Dermis blood vessel endothelial cell (primary cell): ENCODE measurements at regions not wholly inside any gene's neighbourhood (a gene's known extent, or its start where the extent isn't known, plus 50 kb on each side); places are given as distances from the start of the nearest gene placed in this dataset.

ENCODE experiments used
- DNase-seq: peaks from one replicate; pipeline ENCODE4 v3.0.0; 2010

DNA sequence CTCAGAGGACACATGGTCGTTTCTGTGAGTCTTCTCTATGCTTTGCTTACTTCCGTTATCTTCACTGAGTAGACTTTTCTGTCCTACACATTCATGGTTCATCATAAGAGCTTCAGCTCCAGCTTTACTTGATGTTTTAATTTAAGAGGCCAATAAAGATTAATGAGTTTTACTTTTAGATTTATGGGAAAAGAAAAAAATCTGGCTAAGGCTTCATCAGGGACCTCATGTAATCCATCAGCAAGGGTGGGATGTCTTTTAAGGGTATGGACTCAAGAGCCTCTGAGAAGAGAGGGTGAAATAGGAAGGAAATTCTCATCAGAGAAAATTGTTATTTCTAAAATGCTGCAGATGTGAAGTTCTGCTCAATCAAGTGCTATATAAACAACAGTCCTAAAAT lies 963.0 kb upstream of the RAG2 start:
- no peak for DNase-seq

DNA sequence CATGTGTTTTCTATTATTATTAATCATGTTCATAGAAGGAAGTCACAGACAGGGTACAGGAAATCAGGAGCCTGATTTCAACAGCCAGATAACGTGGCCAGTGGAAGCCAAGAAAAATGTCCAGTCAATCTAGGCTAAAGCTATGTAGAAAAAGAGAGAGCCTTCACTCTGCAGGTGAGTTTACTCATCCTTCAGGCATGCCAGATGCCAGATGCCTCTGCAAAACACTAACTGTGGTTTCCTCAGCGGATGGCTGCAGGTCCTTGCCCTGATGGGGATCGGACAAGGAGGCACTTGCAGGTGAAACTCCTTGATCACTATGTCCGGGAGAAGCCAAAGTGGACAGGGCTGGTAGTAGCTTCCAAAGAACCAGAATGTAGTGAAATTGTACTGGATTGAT lies 962.3 kb upstream of the RAG2 start:
- no peak for DNase-seq

DNA sequence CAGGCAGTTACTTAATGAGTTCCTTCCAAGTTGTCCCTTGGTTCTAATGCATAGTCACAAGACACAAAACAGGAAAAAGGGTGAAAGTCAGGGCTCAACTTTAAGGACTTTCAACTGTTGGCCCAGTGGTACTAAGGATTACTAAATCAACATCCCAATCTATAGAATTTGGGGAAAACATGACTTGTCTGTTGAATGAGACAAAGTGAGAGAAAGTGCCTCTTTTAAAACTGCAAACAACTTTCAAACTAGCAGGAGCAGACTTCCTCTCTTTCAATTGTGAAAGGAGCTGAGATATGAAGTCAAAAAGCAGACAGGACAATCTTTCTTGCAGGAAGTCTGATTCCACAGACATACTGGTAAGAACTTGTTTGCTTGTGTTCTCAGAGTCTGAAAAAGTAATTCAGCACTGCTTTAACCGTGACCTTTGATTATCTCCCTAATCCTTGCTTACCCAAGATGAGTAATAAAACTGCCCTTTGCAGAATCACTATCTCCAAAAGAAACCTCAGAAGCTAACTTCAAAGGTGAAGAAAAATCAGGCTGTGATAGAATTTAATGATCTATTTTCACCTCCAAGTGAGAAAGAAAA lies 960.7 kb upstream of the RAG2 start:
- DNase-seq: no peak

DNA sequence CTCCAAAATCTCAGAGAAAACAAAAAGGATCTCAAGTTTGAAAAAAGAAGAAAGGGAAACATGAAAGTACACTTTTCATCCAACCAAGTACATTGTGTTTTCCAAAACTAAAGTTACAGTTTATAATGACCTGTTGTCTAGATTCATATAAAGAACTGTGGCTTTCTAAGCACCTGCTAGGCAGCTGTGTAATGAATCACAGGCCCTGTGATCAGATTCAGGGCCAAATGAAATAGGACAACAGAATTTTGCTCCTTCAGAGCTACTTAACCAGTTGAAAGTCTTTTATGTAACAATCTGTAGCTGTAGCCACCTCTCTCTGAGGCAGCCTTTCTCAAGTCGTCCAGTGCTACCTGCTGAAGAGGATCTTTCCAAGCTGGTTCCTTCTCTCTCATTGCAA lies 960.0 kb upstream of the RAG2 start:
- no peak for DNase-seq

DNA sequence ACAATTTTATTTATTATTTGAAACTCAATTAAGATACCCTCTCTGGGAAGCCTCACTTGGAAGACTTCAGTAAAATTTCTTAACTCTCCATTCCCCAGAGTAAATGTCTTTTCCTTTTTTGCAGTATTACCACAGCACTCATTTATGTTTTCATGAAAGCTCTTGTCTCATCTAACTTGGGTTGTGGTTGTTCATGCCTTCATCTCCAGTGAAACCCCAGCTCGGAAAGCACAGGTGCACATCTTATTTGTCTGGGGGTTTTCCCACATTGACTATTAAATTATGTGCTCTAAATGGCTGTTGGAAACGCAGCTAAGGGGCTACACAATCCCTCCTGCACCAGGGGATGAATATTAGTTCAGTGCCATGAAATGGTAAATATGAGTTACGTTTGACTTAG lies 954.2 kb upstream of the RAG2 start:
- no peak for DNase-seq

DNA sequence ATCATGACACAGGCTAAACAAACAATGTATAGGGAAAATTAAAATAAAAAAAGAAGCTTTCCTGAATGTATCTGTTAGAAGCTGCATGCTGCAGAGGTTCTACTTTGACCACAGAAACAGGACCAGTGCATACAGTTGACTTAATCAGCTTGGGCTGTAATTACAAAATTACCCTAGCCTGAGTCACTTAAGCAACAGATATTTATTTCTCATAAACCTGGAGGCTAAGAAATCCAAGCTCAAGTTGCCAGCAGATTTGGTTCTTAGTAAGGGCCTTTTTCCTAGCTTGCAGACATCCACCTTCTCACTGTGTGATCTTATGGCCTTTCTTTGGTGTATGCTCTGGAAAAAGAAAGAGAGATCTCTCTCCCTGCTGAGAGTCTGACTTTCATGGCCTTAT lies 946.5 kb upstream of the RAG2 start:
- DNase-seq: no peak

DNA sequence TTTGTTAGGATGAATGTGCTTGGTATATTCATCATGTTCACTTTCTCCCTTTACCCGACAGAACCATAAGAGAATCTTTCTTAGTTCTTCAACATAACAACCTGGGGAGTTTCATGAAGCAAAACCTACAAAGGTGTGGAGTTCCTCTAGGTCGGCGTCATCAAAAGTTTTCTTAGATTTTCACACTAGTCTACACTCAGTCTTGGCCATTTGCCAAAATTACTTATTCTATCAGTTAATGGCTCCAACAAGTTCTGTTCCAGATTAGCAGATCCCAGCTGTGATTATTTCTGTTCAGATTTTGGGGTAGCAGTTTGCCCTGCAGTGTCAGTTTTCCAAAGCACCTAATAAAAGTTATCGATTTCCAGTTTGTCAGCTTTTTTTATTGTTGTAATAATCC lies 935.8 kb upstream of the RAG2 start:
- no peak for DNase-seq

DNA sequence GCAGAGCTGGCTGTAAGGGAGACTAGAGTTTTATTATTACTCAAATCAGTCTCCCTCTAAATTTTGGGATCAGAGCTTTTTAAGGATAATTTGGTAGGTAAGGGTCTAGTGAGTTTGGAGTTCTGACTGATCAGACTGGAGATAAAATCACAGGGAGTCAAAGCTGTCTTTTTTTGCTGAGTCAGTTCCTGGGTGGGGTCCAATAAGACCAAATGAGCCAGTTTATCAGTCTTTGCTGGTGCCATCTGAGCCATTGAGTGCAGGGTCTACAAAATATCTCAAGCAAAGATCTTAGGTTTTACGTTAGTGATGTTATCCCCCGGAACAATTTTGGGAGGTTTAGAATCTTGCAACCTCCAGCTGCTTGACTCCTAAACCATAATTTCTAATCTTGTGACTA lies 935.1 kb upstream of the RAG2 start:
- DNase-seq: no peak

DNA sequence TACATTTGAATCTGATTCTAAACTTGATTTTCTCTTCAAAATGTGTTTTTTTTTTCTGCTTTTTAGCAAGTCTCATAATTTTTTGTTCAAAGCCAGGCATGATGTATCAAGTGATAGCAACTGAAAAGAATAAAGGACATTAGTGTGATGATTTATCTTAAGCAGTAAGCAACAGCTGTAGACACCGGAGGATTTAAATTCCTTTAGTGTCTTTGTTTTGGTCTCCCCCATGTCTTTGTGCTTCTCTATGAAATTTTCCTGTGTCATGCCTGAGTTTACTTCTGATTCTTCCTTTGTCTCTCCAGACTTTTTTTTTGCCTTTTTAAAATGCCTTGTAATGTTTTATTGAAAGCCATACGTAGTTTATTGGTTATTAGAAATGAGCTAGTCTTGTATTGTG lies 934.2 kb upstream of the RAG2 start:
- DNase-seq: no peak

DNA sequence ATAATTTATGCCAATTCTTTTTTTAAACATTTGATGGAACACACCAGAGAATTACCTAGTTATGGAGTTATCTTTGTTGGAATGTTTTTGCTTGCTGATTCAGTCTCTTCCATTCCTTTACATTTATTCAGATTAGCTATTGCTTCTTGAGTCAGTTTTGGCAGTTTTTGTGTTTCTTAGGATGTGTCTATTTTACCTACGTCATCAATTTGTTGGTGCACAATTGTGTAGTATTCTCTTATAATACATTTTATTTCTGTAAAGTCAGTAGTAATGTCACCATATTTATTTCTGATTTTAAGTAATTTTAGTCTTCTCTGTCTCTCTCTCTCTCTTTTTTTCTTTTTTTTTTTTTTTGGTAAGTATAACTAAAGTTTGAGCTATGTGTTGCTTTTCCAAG lies 929.5 kb upstream of the RAG2 start:
- no peak for DNase-seq

DNA sequence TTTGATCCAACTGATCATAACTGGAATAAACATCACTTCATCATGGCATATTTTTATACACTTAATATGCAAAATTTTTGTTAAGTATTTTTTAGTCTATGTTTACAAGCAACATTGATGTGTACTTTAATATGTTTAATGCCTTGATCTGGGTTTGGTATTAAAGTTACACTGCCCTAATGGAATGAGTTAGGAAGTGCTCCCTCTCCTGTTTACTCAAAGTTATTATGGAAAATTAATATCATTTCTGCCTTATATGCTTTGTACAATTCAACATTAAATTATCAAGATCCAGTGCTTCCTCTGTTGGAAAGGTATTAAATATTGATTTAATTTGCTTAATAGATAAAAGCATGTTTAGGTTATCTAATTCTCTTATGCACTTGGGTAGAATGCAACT lies 927.3 kb upstream of the RAG2 start:
- no peak for DNase-seq

DNA sequence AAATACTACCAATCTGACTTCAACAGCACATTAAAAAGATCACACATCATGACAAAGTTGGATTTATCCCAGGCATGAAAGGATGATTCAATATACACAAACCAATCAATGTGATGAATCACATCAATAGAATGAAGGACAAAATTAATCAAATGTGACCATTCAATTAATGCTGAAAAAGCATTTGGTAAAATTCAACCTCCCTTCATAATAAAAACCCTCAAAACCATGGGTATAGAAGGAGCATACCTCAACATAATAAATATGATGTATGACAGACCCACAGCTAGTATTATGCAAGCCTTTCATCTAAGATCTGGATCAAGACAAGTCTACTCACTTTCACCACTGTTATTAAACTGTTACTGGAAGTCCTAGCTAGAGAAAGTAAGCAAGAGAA lies 921.7 kb upstream of the RAG2 start:
- DNase-seq: no peak

DNA sequence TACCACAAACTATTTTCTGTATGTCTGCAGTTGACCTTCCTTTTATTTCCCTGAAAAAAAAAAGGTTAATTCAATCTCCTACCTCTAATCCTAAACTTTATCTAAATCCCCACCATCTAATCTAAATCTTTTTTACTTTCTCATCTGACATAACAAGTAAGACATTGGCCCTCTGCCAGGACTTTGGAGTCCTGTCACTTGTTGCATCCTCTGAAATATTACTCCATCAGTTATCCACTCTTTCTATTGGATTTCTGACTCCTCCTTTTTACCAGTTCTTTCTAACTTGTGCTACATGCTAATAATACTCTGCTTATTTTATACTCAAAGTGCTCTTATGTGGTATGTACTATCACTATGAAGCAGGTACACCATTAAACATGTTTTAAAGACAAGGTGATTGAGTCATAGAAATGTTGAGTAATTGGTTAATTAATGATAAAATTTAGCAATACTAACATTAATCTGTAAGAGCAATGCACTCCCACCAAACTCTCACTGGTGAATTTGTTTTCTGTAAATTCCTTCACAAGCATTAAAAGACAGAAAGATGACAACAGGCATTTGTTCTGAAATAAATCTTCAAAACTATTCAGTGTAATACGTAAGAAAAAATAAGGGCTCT lies 914.2 kb upstream of the RAG2 start:
- DNase-seq: no peak

DNA sequence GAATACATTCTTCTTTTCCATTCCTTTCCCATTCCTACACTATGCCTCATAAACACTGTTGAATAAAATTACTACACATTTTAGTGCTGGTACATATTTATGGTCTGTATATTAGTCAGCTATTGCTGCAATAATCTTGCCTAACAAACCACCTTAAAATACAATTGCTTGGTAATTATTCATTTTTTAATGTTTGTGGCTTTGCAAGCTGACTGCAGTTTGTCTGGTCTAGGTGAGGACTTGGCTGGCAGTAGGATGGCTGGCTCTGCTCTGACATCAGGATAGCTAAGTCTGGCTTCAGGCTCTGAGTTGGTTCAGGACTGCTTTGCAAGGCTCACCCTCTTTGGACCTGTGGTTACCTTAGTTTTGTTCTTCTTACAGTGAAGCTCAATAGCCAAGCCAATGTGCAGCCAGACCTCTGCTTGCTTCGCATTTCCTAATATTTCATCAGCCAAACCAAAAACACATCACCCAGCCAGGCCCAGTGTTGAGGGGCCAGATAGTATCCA lies 913.4 kb upstream of the RAG2 start:
- no peak for DNase-seq

DNA sequence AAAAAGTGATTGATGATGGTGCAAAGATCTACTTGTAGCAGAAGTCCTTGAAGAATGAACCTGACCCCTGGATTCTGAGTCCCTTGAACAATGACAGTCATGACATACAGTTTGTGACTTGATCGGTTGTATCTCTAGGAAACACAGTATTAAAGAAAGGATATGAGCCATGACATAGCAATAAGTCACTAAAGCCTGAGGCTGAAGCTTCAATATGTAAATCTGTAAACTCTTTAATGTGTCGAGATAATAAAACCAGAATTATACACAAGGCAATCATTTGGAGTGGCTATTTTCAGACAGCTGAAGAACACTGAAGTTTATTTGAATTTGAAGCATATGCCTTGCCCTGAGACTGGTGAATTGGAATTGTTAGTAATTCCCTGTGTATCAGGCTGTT lies 911.5 kb upstream of the RAG2 start:
- DNase-seq: no peak

DNA sequence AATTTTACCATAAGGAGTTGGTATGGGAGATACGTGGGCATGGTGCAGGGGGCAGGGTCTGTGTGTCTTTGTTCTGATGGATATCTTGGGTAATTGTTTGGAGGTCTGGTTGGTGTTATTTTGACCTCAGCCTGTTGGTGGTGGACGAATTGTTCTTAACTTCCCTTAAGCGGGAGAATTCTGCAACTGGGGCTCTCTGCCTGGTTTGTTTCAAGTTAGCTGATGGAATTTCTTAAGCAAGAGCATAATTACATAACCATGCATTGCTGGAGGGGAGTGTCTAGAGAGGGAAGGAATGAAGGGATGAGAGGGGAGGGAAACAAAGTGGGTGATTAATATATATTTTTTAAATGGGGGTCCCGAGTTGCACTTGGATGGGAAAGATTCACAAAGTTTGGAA lies 908.5 kb upstream of the RAG2 start:
- DNase-seq: no peak

DNA sequence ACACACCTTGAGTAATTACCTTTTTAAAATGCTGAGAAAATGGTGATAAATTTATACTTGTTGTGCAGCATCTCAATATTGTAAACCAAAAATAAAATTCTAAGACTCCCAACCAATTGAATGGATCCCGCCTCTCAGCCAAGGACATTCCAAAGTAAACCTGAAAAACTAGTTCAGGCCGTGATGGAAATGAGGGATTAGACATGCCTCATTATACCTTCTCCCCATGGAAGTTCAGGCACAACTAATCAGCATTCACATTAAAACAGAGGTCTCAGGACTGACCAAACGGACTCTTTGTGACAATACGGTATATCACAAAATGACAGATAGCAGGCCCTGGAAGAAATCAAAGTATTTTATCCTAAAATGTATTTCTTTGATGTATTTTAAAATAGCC lies 907.4 kb upstream of the RAG2 start:
- DNase-seq: no peak

DNA sequence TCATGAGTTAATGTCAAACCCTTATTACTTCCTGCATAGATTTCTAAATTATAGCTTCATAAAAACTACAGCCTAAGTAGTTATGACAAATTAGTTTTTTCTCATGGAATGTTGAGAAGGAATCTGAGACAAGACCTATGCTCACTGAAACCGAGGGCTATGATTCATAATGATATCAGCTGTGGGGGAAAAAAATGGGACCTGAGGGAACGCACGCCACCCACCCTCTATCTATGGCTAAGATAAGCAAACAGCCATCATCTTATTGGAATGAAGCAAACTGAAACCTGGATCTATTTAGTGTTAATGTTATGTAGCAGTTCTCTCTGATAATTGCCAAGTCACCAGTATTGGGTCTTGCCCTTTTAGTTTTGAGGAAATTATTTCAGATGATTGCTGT lies 906.9 kb upstream of the RAG2 start:
- DNase-seq: no peak

DNA sequence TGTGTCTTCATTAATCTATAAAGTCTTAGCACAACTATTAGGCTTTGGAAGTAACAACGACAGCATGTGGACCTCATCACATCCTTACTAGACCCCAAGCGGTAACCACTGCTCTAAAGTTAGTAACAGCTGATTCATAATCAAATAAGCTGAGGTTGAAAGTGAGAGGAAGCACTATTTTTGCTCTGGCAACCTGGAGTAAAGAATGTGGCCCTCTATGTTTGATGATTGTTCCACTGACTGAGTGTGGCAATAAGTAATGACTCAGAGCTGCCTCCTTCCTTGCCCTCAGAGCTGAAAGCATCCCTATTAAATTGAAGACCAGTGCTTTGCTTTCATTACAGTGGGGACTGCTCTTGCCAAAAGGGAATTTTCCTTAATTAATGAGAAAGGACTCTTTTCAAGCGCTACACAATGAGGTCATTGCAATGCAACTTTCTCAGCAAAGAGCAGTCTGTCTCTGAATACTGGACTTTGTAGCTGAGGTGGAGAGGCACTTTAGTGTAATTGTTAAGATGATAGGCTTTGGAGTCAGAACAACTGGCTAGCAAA lies 906.1 kb upstream of the RAG2 start:
- DNase-seq: no peak

DNA sequence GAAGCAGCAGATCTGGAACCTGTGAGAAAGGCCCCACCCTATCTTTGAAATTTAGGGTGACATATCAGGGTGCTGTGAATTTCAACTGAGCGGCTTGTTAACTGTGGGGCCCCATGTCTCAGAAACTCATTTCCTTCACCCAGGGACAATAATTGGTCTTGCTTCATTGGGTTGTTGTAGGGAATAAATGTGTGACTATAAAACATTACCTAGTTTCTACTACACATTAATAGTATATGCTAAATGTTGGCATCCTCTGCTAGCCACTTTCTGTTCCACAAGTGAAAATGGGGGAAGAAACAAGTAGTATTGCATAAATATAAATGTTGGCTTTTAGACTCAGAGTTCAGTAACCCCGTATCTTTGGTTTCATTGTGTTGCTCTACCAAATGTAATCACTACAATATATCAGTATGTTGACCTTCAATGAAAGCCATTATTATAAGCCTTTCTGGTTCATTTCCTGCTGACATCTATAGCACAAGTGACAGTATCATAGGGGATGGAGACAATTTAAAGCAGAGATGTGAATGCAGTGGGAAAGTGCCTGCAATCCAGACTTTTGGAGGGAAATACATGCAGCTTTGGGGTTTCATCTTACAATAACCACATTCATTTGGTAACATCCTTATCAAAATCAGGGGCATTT lies 905.5 kb upstream of the RAG2 start:
- DNase-seq: no peak

DNA sequence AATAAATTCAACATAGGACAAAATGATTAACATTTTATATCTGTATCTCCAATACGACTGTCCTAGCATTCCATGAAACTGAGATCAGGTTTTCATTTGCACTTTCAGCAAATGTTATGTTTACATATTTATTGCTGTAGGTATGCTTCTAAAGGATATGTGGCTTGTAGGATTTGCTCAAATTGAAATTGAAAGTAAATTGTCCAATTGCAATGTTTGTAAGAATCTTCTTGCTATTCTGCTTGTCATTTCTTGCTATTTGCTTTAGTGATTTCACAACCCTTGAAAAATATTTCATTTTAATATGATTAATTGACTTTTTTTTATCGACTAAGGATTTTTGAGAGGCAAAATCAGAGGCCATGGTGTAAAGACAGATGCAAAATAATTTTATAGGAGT lies 904.2 kb upstream of the RAG2 start:
- DNase-seq: no peak

DNA sequence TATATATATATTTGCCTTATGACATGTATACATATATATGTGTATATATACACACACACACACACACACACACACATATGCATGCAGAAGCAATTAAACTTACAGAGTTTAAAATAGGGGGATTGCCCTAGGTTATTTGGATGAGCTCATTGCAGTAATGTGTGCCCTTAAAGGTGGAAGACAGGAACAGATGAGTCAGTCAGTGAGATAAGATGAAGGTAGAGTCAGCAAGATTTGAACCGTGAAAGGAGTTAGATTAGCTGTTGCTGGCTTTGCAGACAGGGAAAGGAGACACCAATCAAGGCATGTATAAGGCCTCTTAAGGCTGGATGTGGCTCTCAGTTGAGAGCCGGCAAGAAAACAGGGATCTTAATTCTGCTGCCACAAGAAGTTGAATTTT lies 902.4 kb upstream of the RAG2 start:
- no peak for DNase-seq

DNA sequence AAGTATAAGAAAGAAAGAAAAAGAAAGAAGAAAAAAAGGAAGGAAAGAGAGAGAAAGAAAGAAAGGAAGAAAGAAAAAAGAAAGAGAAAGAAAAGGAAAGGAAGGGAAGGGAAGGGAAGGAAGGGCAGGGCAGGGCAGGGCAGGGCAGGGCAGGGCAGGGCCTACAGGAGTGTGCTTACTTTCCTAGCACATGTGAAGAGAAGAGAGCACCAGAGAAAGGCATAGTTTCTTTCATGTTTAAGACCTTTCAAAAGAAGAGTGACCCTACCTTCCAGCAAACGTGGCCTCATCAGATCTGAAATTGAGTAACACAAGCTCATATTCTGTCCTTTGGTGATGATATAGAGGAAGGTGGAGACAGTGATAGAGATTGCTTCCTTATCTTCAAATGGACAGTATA lies 899.3 kb upstream of the RAG2 start:
- DNase-seq: no peak

DNA sequence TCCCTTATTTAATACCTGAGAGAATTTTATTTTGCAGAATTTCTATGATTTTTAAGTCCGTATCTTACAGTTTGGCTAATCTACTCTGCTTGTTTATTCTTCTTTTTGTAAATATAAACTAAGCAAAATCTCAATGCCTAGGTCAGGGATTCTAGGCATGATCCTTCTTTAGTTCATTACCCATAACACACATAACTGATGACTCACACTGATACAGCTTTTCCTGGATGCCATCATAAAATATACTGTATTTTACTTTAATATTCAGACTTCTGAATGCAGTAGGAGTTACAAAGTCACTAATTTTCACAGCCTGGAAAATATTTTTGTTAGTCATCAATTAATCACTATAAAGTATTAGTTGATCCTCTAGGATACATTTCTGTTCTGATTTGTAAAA lies 898.2 kb upstream of the RAG2 start:
- DNase-seq: no peak
